Large intestine (tissue), 3 donors: ENCODE measurements at regions not wholly inside any gene's neighbourhood (a gene's known extent, or its start where the extent isn't known, plus 50 kb on each side); places are given as distances from the start of the nearest gene placed in this dataset.

ENCODE experiments used
- DNase-seq, 2 donors: peaks; one replicate each; pipeline versions ENCODE4 v3.0.0 to v3.0.0-alpha.2; 2013
- H3K27ac ChIP-seq: one replicate; pipeline ENCODE4 v1.5.1; 2013; ENCODE audit warnings: low read length
- H3K27me3 ChIP-seq: 2 replicates; pipeline ENCODE4 v1.6.1; 2013; ENCODE audit warnings: low read length; ENCODE audit not compliant: control insufficient read depth, insufficient read depth
- H3K36me3 ChIP-seq: 2 replicates; pipeline ENCODE4 v1.6.1; 2013; ENCODE audit warnings: low read length; ENCODE audit not compliant: control insufficient read depth, insufficient read depth
- H3K4me1 ChIP-seq: one replicate; pipeline ENCODE4 v1.6.1; 2013; ENCODE audit warnings: low read length; ENCODE audit not compliant: control insufficient read depth, insufficient read depth
- H3K4me3 ChIP-seq: one replicate; pipeline ENCODE4 v1.5.1; 2013; ENCODE audit warnings: low read length
- H3K9me3 ChIP-seq: one replicate; pipeline ENCODE4 v1.6.1; 2013; ENCODE audit warnings: mild to moderate bottlenecking, low read depth, low read length, moderate library complexity; ENCODE audit not compliant: control insufficient read depth
- WGBS: methylation state at CpG from one replicate; pipeline ENCODE4 v1.1.5; 2013; ENCODE audit warnings: low lambda C conversion rate; ENCODE audit not compliant: insufficient coverage; 5-methylcytosine and 5-hydroxymethylcytosine counted together

- H3K36me3 ChIP-seq: no peaks in the 10 kb centered on the region
- H3K4me3 ChIP-seq: no peak overlapping the region
- H3K4me1 ChIP-seq: peaks cover 13% of the 10 kb centered on the region
- WGBS: no CpG with 5 or more reads among the region's 9 CpGs
- H3K27me3 ChIP-seq: no peaks in the 10 kb centered on the region
- H3K9me3 ChIP-seq: no peaks in the 10 kb centered on the region
- no peak for DNase-seq
- no peak overlapping the region for H3K27ac ChIP-seq
These were observed 127.3 kb upstream of the PWP1 start for GRCh38 chr12:107558141-107558815.

- peaks cover 13% of the 10 kb centered on the region for H3K4me1 ChIP-seq
- no peaks in the 10 kb centered on the region for H3K9me3 ChIP-seq
- no peaks in the 10 kb centered on the region for H3K27me3 ChIP-seq
- H3K27ac ChIP-seq: no peak overlapping the region
- WGBS: no CpG with 5 or more reads among the region's 5 CpGs
- no peak overlapping the region for H3K4me3 ChIP-seq
- no peaks in the 10 kb centered on the region for H3K36me3 ChIP-seq
- DNase-seq: peak in 1 of 2 donors; percentile 64
These were observed 126.7 kb upstream of the PWP1 start for GRCh38 chr12:107558816-107559382.

- DNase-seq: peak in 1 of 2 donors; percentile 20
- Histone ChIP-seq H3K27ac (no peak overlapping the region), H3K4me1 (peaks cover 13% of the 10 kb centered on the region), H3K36me3 (no peaks in the 10 kb centered on the region), H3K27me3 (no peaks in the 10 kb centered on the region), H3K4me3 (no peak overlapping the region), H3K9me3 (no peaks in the 10 kb centered on the region)
- WGBS: no CpG with 5 or more reads among the region's 7 CpGs
These were observed 125.3 kb upstream of the PWP1 start for GRCh38 chr12:107560165-107560898.

GRCh38 chr12:107560899-107561285 is 124.7 kb upstream of the PWP1 start:
- H3K4me3 ChIP-seq: no peak overlapping the region
- no CpG with 5 or more reads among the region's 4 CpGs for WGBS
- DNase-seq: no peak
- no peaks in the 10 kb centered on the region for H3K9me3 ChIP-seq
- H3K27ac ChIP-seq: no peak overlapping the region
- no peaks in the 10 kb centered on the region for H3K27me3 ChIP-seq
- H3K4me1 ChIP-seq: peaks cover 13% of the 10 kb centered on the region
- no peaks in the 10 kb centered on the region for H3K36me3 ChIP-seq

- peaks cover 13% of the 10 kb centered on the region for H3K4me1 ChIP-seq
- peak in 1 of 2 donors; percentile 59 for DNase-seq
- H3K27me3 ChIP-seq: no peaks in the 10 kb centered on the region
- H3K9me3 ChIP-seq: no peaks in the 10 kb centered on the region
- 17% methylated on average over 1 of the region's 3 CpGs for WGBS
- no peak overlapping the region for H3K4me3 ChIP-seq
- H3K27ac ChIP-seq: no peak overlapping the region
- no peaks in the 10 kb centered on the region for H3K36me3 ChIP-seq
These were observed 120.7 kb upstream of the PWP1 start for GRCh38 chr12:107564946-107565345.

- Histone ChIP-seq H3K9me3 (no peaks in the 10 kb centered on the region), H3K4me3 (no peak overlapping the region), H3K27me3 (no peaks in the 10 kb centered on the region), H3K4me1 (peaks cover 13% of the 10 kb centered on the region), H3K36me3 (no peaks in the 10 kb centered on the region), H3K27ac (no peak overlapping the region)
- no peak for DNase-seq
- WGBS: no CpG with 5 or more reads among the region's 5 CpGs
These were observed 120.0 kb upstream of the PWP1 start for GRCh38 chr12:107565551-107565950.

- Histone ChIP-seq H3K9me3 (no peaks in the 10 kb centered on the region), H3K36me3 (no peaks in the 10 kb centered on the region), H3K27me3 (no peaks in the 10 kb centered on the region), H3K27ac (peak overlapping the region; percentile 58), H3K4me1 (peaks cover 13% of the 10 kb centered on the region), H3K4me3 (no peak overlapping the region)
- 33% methylated on average over 1 of the region's 6 CpGs for WGBS
- DNase-seq: peak; percentile 74 to 88
These were observed 117.6 kb upstream of the PWP1 start for GRCh38 chr12:107567876-107568619.

GRCh38 chr12:107568718-107569117 is 116.9 kb upstream of the PWP1 start:
- H3K4me1 ChIP-seq: peaks cover 13% of the 10 kb centered on the region
- H3K27me3 ChIP-seq: no peaks in the 10 kb centered on the region
- no peak for DNase-seq
- no peak overlapping the region for H3K4me3 ChIP-seq
- no peaks in the 10 kb centered on the region for H3K36me3 ChIP-seq
- H3K9me3 ChIP-seq: no peaks in the 10 kb centered on the region
- peak overlapping the region; percentile 5 for H3K27ac ChIP-seq
- no CpG with 5 or more reads among the region's 5 CpGs for WGBS

- no CpG with 5 or more reads among the region's 1 CpG for WGBS
- Histone ChIP-seq H3K9me3 (no peaks in the 10 kb centered on the region), H3K4me1 (peaks cover 13% of the 10 kb centered on the region), H3K4me3 (no peak overlapping the region), H3K36me3 (no peaks in the 10 kb centered on the region), H3K27ac (no peak overlapping the region), H3K27me3 (no peaks in the 10 kb centered on the region)
- DNase-seq: peak in 1 of 2 donors; percentile 56
These were observed 114.9 kb upstream of the PWP1 start for GRCh38 chr12:107570721-107571120.

- H3K9me3 ChIP-seq: no peaks in the 10 kb centered on the region
- DNase-seq: no peak
- H3K27me3 ChIP-seq: no peaks in the 10 kb centered on the region
- no peak overlapping the region for H3K27ac ChIP-seq
- peaks cover 13% of the 10 kb centered on the region for H3K4me1 ChIP-seq
- no peaks in the 10 kb centered on the region for H3K36me3 ChIP-seq
- no CpG with 5 or more reads among the region's 7 CpGs for WGBS
- no peak overlapping the region for H3K4me3 ChIP-seq
These were observed 114.1 kb upstream of the PWP1 start for GRCh38 chr12:107571492-107571891.
